ENCODE measurements at regions not wholly inside any gene's neighbourhood (a gene's known extent, or its start where the extent isn't known, plus 50 kb on each side); places are given as distances from the start of the nearest gene placed in this dataset.
"Not testable (repeated sequence)": the region's sequence is repeated elsewhere in the genome, so short reads cannot be mapped to it uniquely, and the experiment has no call there.

DNA sequence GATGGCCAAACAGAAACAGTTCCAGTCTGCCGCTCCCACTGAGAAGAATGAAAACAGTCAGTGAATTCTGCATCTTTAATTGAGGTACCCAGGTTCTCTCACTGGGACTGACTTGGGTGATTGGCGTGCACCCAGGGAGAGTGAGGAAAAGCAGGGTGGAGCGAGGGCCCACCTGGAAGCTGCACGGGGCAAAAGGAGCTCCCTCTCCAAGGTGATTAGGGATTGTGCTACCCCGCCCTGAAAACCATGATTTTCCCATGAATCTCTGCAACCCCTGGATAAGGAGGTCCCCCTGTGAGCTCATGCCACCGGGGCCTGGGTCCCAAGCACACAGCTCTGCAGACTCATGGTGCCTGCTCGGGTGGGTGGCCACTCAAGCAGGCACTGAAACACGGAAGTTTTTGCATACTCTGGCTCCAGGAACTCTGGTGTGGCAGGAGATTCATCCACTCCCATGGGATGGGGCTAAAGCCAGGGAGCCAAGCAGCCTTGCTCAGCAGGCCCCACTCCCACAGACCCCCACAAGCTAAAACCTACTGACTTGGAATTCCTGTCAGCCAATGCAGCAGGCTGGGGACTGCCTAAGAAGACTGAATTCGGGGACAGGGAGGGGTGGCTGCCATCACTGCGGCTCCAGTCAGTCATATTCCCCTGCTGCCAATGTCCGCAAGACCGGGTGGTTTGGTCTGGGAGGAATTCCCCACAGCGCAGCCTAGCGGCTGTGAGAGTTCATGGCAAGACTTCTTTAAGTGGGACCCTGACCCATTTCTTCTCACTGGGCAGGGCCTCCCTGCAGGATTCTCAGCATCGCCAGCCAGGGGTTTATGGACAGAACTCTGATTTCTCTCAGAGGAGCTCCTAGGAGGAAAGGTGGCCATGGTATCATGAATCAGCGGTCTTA lies 652.2 kb upstream of the RGMB start:
- no peak for DNase-seq (ENCODE audit: low spot score)

DNA sequence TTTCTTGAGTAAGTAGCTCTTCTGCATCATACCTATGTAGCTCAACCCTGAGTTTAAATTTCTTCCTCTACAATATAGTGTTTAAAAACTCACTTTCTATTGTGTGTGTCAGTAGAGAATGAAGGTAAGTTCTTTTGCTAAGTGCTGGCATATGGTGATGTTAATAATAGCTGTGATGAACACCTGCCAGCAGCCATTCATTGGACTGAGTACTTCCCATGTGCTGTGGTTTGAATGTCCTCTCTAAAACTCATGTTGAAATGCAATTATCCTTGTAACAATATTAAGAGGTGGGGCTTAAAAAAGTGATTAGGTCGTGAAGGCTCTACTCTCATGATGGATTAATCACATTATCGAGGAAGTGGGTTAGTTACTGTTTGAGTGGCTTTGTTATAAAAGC lies 645.2 kb upstream of the RGMB start:
- no peak for DNase-seq (ENCODE audit: low spot score)

DNA sequence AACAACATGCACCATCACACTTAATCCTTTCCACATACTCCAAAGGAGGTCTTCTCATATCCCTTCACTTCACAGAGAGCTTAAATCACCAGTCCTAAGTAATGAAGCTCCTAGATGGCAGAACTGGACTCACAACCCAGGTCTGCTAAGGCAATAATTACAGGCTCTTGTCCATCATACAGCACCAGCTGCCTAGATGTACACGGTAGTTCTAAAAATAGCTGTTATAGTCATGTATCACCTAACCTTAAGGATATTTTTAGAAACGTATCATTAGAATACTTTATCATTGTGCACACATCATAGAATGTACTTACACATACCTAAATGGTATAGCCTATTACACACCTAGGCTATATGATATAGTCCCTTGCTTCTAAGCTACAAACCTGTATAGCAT lies 644.6 kb upstream of the RGMB start:
- DNase-seq (ENCODE audit: low spot score), result no peak

DNA sequence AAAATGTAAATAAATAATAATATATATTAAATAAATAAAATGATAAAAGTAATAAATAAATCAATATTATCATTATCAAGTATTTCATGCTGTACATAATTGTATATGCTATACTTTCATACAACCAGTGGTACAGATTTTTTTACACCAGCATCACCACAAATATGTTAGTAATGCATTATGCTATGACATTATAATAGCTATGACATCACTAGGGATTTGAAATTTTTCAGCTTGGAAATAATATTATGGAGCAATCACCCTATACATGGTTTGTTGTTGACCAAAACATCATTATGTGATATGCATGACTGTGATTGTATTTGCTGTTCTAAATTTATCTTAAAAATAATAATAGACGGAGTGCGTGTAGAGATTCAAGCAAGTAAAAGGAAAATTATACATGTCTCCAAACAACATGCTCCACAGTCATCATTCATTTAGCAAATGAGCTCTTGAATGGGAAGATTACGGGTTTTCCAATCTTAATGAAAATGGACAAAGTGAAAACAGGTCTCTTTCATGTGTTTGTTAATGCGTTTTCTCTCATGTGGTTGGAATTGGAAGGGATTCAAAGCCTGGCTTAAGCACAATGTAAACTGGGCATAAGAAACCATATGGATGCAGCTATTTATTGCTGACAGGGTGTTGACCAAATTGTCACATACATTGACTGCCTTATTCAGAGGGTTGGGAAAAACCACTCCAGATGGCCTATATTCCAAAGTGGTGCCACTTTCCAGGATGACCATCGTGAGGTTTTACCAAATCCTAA lies 643.0 kb upstream of the RGMB start:
- DNase-seq (ENCODE audit: low spot score), result no peak

DNA sequence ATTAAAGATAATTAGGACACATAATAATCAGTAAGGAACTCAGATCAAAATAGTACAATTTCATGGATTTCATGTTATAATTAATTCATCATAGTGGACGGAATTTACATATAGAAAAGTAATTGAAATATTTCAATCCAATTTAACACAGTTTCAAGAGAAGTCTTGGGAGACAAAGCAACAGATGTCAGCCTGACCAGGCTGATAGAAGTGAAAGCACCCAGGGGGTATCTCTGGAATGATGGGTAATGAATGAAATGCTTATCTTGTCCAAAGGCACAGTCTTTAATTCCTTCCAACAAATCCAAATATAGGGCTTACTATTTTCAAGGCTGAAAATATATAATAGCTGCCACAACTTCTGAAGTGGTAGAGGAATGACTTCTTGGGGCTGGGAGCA lies 629.3 kb upstream of the RGMB start:
- DNase-seq (ENCODE audit: low spot score), result no peak

DNA sequence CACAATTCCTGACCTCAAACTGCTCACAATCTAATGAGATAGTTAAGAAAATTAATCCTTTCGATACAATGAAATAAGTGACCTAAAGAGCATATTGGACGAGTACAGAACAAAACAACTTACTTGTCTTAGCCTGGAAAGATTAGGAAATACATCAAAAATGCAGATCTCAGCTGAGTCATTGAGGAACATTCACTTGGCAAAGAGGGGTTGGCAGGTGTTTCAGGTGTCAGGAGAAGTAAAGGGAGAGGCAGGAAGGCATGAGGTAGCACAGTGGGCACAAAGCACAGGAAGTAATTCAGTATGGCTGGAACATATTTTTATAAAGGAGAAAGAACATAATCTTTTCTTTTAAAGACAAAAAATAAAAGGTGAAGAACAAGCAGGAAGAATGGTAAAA lies 628.8 kb upstream of the RGMB start:
- DNase-seq (ENCODE audit: low spot score), result no peak

DNA sequence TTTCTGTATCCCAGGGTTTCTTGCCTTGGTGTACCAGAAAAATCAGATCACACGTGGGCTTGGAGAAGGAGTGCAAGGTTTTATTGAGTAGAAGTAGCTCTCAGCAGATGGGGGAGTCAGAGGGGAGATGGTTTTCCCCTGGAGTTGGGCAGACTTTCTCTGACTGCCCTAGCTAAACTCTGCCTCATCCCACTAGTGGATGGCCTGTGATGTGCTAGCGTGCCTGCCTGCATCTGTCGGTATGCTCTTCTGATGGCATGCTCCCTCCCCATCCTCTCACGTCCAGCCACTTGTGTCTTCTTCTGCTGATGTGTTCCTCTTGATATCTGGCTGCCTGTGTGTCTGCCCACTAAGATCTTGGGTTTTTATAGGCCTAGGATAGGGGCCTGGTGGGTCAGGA lies 616.1 kb upstream of the RGMB start:
- DNase-seq (ENCODE audit: low spot score), result no peak

DNA sequence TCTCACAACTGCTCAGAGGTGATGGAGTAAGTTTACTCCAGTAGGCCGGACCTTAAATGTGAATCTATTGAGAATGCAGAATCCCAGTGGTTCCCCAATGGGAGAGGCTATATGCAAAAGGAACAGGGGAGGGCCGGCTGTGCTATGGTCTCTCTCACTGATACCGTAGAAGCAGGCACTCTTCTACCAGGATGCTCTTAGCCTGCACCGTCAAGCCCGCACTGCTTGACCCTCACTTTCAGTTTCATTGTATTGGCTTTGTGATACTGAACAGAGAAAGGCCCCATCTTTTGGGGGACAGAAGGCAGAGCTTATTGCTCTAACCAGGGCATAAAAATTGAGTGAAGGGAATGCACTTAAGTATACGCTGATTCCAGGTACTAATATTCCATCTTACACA lies 615.0 kb upstream of the RGMB start:
- no peak for DNase-seq (ENCODE audit: low spot score)

DNA sequence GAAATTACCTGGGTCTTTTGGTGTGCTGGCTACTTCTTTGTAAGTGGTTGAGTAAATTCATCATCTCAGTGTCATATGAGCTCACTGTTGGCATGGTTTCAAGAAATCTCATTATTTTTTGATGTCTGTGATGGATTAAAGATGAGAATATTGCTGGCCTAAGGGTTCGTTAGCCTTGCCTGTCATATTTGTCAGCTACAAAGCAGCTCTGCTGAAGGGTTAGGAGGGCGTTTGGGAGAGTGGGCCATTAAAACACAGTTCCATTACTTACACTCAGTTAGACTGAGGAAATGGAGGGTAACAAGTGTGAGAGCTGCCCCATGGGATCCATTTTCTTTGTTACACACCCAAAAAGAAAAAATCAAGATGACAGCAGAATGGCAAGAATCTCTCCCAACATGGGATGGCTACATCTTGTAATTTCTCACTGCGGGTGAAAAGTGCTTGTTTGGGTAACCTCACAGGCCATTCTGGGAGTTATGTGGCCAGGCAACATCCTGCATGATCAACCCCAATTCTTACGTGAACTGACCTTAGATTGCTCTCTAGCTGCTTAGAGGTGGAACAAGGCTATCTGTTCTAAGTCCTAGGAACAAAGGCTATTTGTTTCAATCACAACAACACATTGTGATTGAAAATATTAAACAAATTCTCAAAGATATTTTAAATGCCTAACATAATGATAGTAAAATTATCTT lies 609.5 kb upstream of the RGMB start:
- DNase-seq (ENCODE audit: low spot score), result no peak

DNA sequence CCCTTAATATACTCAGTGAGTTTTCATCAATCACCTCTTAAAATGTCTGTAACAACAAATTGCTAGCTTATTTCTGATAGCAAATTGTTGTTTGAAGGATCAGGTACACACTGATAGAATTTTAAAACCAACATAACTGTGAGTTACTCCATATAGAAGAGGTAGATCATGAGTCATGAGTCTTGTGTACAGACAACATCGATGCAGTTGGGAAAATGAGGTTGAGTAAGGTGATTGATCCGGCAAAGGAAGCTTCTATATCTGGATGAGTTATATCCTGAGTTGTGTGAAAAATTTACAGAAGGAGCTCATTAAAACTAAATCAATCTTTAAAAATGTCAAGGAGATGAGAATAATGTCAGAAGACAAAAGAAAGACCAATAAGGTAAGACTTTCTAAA lies 604.6 kb upstream of the RGMB start:
- DNase-seq (ENCODE audit: low spot score), result no peak

DNA sequence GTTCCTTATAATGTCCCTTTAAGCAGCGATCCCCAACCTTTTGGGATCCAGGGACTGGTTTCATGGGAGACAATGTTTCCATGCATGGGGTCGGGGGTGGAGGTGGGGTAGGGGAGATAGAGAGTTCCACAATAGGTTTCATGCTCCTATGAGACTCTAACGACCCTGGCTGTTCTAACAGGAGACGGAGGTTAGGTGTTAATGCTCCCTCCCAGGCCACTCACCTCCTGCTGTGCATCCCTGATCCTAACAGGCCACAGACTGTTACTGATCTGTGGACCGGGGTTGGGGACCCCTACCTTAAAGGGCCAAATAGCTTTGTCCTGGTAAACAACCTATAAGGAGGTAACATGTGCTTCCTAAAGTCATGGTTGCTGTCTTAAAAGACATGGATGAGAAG lies 602.5 kb upstream of the RGMB start:
- DNase-seq (ENCODE audit: low spot score), result no peak

DNA sequence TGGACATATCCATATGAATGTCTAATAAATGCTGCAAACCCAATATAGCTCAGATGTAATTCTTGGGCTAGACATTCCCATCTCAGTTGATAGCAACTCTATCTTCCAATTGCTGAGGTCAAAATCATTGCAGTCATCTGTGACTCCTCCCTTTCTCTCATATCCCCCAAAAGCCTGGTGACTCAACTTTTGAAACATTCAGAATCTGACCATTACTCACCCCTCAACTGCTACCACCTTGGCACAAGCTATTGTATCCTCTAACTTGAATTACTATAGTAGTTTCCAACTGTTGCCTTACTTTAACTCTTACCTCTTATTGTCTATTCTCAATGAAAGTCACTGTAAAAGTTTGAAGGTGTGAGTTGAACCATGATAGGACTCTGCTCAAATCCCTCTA lies 600.1 kb upstream of the RGMB start:
- no peak for DNase-seq (ENCODE audit: low spot score)

DNA sequence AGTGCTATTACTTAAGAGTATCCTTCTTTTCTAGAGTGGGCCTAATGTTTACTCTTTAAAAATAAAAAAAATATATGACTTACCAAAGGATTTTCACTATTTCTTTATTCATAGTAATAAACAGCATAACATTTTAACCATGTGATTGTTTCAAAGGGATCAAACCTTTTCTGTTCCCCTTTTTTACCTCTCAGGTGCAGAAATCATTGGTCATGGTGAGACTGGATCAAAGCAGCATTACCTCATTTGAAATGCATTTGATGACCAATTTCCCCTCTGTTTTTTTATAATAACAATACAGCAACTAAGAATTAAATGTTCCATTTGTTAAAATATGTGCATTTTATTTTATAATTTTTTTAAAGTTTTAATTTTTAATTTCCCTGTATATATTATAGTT lies 598.0 kb upstream of the RGMB start:
- no peak for DNase-seq (ENCODE audit: low spot score)

DNA sequence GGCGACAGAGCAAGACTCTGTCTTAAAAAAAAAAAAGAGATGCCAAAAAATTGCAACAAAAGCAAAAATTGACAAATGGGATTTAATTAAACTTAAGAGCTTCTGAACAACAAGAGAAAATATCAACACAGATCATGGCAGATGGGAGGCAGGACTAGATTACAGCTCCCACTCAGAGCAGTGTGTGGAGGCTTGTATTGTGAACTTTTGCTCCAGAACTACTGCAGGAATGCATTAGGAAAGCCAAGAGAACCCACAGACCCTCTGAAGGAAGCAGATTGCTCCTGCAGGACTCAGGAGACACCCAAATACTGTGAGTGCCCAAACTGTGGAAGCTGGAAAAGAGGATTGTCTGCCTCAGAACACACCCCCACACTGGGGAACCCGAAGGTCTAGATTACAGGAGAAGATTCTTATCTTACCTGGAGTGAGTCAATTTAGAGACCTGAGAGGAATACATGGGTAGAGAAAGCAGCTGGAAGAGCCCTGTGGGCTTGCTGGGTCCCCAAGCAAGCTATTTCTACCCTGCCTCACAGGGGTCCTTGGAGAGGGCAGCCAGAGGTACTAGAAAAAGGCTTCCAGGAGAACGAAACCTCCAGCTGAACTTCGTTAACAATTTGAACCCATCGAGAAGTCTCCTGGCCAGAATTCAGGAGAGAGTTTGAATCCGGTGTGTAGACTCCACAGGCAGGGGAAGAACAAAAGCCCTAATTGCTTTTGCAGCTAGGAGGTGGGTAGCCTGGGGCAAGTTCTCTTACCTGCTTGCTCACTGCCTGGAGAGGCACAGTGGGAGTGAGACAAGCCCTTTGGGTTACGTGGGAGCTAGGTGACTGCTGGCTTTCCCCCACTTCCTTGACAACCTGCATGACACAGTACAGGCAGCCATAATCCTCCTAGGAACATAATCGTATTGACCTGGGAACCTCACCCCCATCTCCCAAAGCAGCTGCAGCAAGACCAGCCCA lies 593.4 kb upstream of the RGMB start:
- no peak for DNase-seq (ENCODE audit: low spot score)

DNA sequence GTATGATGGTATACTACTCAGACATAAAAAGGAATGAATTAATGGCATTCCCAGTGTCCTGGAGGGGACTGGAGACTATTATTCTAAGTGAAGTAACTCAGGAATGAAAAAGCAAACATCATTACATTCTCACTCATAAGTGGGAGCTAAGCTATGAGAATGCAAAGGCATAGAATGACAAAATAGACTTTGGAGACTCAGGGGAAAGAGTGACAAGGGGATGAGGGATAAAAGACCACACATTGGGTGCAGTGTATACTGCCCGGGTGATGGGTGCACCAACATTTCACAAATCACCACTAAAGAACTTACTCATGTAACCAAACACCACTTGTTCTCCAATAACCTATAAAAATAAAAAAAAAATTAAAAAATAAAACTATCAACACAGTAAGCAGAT lies 587.3 kb upstream of the RGMB start:
- DNase-seq (ENCODE audit: low spot score), result no peak

DNA sequence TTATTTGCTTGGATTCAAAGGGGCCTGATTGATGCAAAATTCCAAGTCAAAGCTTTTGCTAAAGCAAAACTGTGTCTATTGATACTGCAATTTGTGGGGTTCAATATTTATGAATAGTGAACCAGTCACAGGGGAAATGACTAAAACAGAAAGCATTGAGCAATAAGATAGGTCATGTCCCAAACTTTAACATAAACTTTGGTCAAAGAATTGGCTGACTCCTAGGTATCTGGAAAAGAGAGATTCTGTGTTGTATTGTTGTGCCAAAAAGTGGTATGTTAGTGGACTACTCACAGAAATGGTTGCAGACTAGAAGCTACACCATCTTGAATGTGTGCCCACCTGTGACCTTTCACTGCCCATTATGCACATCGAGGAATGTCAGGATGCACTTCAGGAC lies 585.5 kb upstream of the RGMB start:
- no peak for DNase-seq (ENCODE audit: low spot score)

DNA sequence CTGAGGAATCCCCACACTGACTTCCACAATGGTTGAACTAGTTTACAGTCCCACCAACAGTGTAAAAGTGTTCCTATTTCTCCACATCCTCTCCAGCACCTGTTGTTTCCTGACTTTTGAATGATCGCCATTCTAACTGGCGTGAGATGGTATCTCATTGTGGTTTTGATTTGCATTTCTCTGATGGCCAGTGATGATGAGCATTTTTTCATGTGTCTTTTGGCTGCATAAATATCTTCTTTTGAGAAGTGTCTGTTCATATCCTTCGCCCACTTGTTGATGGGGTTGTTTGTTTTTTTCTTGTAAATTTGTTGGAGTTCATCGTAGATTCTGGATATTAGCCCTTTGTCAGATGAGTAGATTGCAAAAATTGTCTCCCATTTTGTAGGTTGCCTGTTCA lies 583.1 kb upstream of the RGMB start:
- DNase-seq (ENCODE audit: low spot score), result not testable (repeated sequence)

DNA sequence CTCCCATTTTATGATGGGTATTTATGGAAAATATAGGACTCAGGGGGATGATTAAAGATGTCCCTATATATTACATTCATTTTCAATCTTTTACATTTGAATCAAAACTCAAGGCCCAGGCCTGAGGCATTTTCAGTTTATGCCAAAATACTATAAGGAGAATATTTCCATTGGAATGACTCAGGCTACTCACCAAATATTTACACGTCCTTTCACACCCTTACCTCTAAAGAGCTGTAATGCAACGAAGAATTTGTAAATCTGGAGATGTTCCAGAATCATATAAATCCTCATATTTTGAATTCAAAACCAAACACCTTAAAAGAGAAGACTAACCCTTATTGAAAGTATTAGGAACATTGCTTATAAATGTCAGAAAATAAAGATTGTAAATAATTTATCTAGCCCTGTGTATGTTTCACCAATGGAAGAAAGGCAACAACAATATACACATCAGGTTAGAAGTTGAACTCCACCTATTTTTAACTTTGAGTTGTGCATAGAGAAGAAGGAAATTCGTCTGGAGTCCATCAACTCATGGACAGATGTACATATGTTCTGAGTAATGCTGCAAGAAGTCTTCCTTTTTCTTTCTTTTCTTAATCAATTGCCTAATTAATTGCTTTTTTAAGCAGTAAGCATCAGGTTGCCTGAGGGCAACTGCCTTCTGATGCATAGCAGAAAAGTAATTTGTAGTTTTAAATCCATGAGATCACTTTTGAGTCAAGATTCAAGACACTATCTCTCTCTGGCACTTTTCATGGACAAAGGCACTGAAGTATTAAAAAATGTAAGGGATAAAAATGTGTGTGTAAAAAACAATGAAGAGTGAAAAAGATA lies 579.3 kb upstream of the RGMB start:
- no peak for DNase-seq (ENCODE audit: low spot score)

DNA sequence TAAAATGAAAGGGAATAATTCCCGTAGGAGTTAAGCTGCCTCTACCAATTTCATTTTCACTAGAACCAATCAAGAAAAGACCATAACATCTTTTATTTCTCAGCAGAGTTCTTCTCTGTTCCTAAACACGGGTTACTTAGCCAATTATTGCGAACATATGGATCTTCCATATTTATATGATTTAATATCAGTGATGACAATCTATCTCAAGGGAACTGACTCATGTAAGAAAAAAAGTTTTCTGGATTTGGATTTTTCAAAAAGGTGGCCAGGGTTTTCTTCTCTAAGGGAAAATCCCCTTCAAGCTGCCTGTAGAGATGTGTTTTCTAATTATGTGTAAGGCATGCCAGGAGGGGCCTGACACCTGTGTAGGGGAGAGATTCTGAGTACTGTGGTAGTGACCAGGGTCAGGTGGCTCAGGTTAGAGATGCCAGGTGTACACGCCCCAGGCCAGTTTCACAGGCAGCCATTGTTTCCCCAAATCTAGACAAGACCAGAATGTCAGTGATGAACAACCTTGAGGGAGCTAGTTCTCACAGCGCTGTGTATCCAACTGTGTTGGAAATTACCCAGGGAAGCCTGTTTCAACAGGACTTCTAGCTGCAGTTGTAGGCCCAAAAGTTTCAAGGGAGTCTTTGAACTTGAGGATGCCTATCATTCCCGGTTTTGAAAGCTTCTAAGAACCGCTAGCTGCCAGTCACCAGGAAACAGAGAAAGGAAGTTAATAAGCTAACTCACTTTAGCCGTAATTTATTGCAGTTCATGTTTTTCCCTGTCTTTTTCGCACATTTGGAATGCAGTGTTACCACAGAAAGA lies 572.5 kb upstream of the RGMB start:
- no peak for DNase-seq (ENCODE audit: low spot score)

DNA sequence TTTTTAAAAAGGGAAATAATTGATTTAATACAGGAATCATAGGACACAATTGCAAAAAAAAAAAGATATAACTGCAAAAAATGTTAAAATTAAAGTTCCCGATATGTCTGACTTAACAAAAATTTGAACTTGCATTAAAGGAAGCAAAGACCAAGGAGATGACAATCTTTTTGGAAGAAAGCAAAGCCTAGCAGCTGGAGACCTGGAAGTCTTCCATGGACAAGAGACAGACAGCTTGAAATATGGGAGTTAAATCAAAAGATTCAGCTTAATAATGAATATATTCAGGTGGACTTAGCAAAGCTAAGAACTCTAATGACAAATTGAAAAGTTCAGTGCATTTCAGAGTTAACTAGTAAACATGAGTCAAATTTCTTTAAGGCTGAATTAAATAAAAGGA lies 568.7 kb upstream of the RGMB start:
- no peak for DNase-seq (ENCODE audit: low spot score)

Measured in putamen (tissue), 1 donor.